B cell (primary cell): ENCODE measurements at regions not wholly inside any gene's neighbourhood (a gene's known extent, or its start where the extent isn't known, plus 50 kb on each side); places are given as distances from the start of the nearest gene placed in this dataset.

ENCODE experiments used
- ATAC-seq: fragments of 200-7000 bp; cut with Tn5 transposase; one replicate; pipeline ENCODE4 v1.10.0; 2021; ENCODE audit warnings: low read depth, mild to moderate bottlenecking, moderate number of reproducible peaks, moderate library complexity
- CTCF ChIA-PET: fragments of 350-600 bp; sonication (Branson Sonifier 250); formaldehyde crosslinking; loops from one replicate; lab custom pipeline; 2021; ENCODE audit warnings: antibody characterized with exemption, inconsistent platforms; lab: Charles Lee
- POLR2A ChIA-PET: fragments of 350-600 bp; sonication (Branson Sonifier 250); formaldehyde crosslinking; loops from one replicate; lab custom pipeline; 2021; ENCODE audit warnings: antibody characterized with exemption; lab: Charles Lee
- DNase-seq: peaks from one replicate; pipeline ENCODE4 v3.0.0; 2013
- H2AFZ ChIP-seq: 2 replicates; pipeline ENCODE4 v1.6.1; 2012; ENCODE audit warnings: mild to moderate bottlenecking, low read depth, low read length; ENCODE audit not compliant: insufficient read depth, poor library complexity, severe bottlenecking
- H3K27ac ChIP-seq, 2 donors: 1 replicate in 1 of 2; 2 replicates in 1 of 2; pipeline ENCODE4 v1.5.1; 2012 to 2013; ENCODE audit warnings: low read length in 2 of 2, mild to moderate bottlenecking in 2 of 2, moderate library complexity in 1 of 2
- H3K27me3 ChIP-seq, 4 experiments: fragments of 200-600 bp in 1 of 4; sonication (generic) in 1 of 4; replicated peaks in 1 of 4; 1 replicate in 2 of 4; 2 replicates in 2 of 4; pipeline versions ENCODE4 v1.6.1 to v1.7.0; 2013 to 2016; ENCODE audit warnings: low read length in 3 of 4, mild to moderate bottlenecking in 2 of 4, mixed read lengths in 1 of 4, moderate library complexity in 1 of 4; ENCODE audit not compliant: insufficient read depth in 4 of 4, control insufficient read depth in 3 of 4; ENCODE audit errors: control extremely low read depth in 1 of 4
- H3K36me3 ChIP-seq, 2 experiments: replicated peaks in 1 of 2; 1 replicate in 1 of 2; 2 replicates in 1 of 2; pipeline versions ENCODE4 v1.6.1 to v1.7.1; 2013; ENCODE audit warnings: low read length in 1 of 2; ENCODE audit not compliant: insufficient read depth in 2 of 2, control insufficient read depth in 1 of 2; ENCODE audit errors: control extremely low read depth in 1 of 2, extremely low read depth in 1 of 2
- H3K4me1 ChIP-seq, 2 donors: fragments of 200-600 bp in 1 of 2; sonication (generic) in 1 of 2; 1 replicate in 1 of 2; 2 replicates in 1 of 2; pipeline versions ENCODE4 v1.5.1 to v1.6.1; 2013 to 2017; ENCODE audit warnings: low read length in 2 of 2; ENCODE audit not compliant: control insufficient read depth in 2 of 2, insufficient read depth in 2 of 2
- H3K4me2 ChIP-seq: replicated peaks from 2 replicates; pipeline ENCODE3; 2012; ENCODE audit warnings: mild to moderate bottlenecking, low read depth, low read length; ENCODE audit not compliant: poor library complexity, severe bottlenecking
- H3K4me3 ChIP-seq, 5 experiments: fragments of 200-600 bp in 1 of 5; sonication (generic) in 1 of 5; 1 replicate in 3 of 5; 2 replicates in 2 of 5; pipeline versions ENCODE4 v1.5.1 to v1.7.0; 2011 to 2016; ENCODE audit warnings: low read length in 4 of 5, mild to moderate bottlenecking in 4 of 5, low read depth in 2 of 5, control low read depth in 1 of 5, moderate library complexity in 1 of 5; ENCODE audit not compliant: insufficient read depth in 1 of 5; ENCODE audit errors: control extremely low read depth in 1 of 5, extremely low read depth in 1 of 5
- H3K79me2 ChIP-seq: fragments of 200-600 bp; sonication (generic); one replicate; pipeline ENCODE4 v1.6.0; 2016; ENCODE audit warnings: low read length; ENCODE audit not compliant: control insufficient read depth, insufficient read depth
- H3K9ac ChIP-seq: fragments of 200-600 bp; sonication (generic); 2 replicates; pipeline ENCODE4 v1.6.1; 2017; ENCODE audit warnings: mild to moderate bottlenecking, low read length, moderate library complexity
- H3K9me3 ChIP-seq, 3 donors: one replicate each; pipeline versions ENCODE4 v1.6.1 to v1.7.1; 2013; ENCODE audit warnings: low read length in 2 of 3; ENCODE audit not compliant: control insufficient read depth in 2 of 3, insufficient read depth in 1 of 3; ENCODE audit errors: control extremely low read depth in 1 of 3
- H4K20me1 ChIP-seq: 2 replicates; pipeline ENCODE4 v1.6.0; 2012; ENCODE audit warnings: mild to moderate bottlenecking, low read length; ENCODE audit not compliant: insufficient read depth, control insufficient read depth, poor library complexity, severe bottlenecking
- H3K27ac Mint-ChIP-seq: one replicate; pipeline ENCODE4 v1.8.0; 2021; ENCODE audit warnings: mixed read lengths
- H3K27me3 Mint-ChIP-seq: one replicate; pipeline ENCODE4 v1.8.0; 2021; ENCODE audit warnings: mixed read lengths
- H3K4me1 Mint-ChIP-seq: one replicate; pipeline ENCODE4 v1.8.0; 2021; ENCODE audit warnings: mixed read lengths
- H3K4me3 Mint-ChIP-seq: one replicate; pipeline ENCODE4 v1.8.0; 2021; ENCODE audit warnings: mixed read lengths
- H3K9me3 Mint-ChIP-seq: one replicate; pipeline ENCODE4 v1.8.0; 2022; ENCODE audit warnings: mixed read lengths; ENCODE audit not compliant: insufficient read depth
- CTCF ChIP-seq: fragments of 200-600 bp; IDR thresholded peaks from one replicate; pipeline ENCODE4 v1.8.0; 2022; ENCODE audit warnings: antibody characterized with exemption, mild to moderate bottlenecking
- EZH2 ChIP-seq: IDR thresholded peaks from 2 replicates; pipeline ENCODE4 v1.6.1; 2012; ENCODE audit warnings: borderline replicate concordance, low read depth, mild to moderate bottlenecking, moderate library complexity, low read length; ENCODE audit not compliant: insufficient read depth, poor library complexity, severe bottlenecking
- WGBS: methylation state at CpG from one replicate; pipeline ENCODE4 v1.1.5; 2013; ENCODE audit warnings: missing lambda C conversion rate; ENCODE audit not compliant: insufficient coverage; 5-methylcytosine and 5-hydroxymethylcytosine counted together
- intact Hi-C: fragments of 100-400 bp; cut with micrococcal nuclease; formaldehyde crosslinking; loops from one replicate; pipeline ENCODE4 v1.10.0; 2022

GRCh38 chr14:76641541-76641940, 119.7 kb upstream of the VASH1 start:
- Mint-ChIP-seq H3K27ac (no peak overlapping the region), H3K4me1 (no peaks in the 10 kb centered on the region), H3K27me3 (peaks cover 19% of the 10 kb centered on the region), H3K9me3 (peaks cover 2% of the 10 kb centered on the region), H3K4me3 (no peak overlapping the region)
- TF ChIP-seq EZH2 (no peak), CTCF (no peak)
- no peaks in the 10 kb centered on the region for H3K4me1 ChIP-seq
- H3K27me3 ChIP-seq = peaks cover 0 to 10% (median 2%) of the 10 kb centered on the region in 4 experiments
- CTCF ChIA-PET = no interaction called here
- H3K9ac ChIP-seq = no peak overlapping the region
- H4K20me1 ChIP-seq = no peaks in the 10 kb centered on the region
- no peak overlapping the region for H3K4me3 ChIP-seq
- POLR2A ChIA-PET = no interaction called here
- no peaks in the 10 kb centered on the region for H3K79me2 ChIP-seq
- WGBS = 55% methylated on average over 2 of the region's 4 CpGs
- no peak overlapping the region for H3K27ac ChIP-seq
- ATAC-seq (no peak), DNase-seq (no peak)
- no peaks in the 10 kb centered on the region for H3K36me3 ChIP-seq
- peaks cover 0 to 2% (median 0%) of the 10 kb centered on the region in 3 donors for H3K9me3 ChIP-seq
- no peak overlapping the region for H3K4me2 ChIP-seq
- H2AFZ ChIP-seq = no peak overlapping the region
- intact Hi-C loops = no loop called here

- H3K9ac ChIP-seq = no peak overlapping the region
- H4K20me1 ChIP-seq = no peaks in the 10 kb centered on the region
- no peak overlapping the region for H3K4me3 Mint-ChIP-seq
- no peaks in the 10 kb centered on the region for H3K4me1 Mint-ChIP-seq
- no peak overlapping the region for H3K27ac ChIP-seq
- intact Hi-C loops = no loop called here
- H3K9me3 ChIP-seq = peaks cover 0 to 2% (median 0%) of the 10 kb centered on the region in 3 donors
- H3K27me3 ChIP-seq = peaks cover 0 to 10% (median 2%) of the 10 kb centered on the region in 4 experiments
- H2AFZ ChIP-seq = no peak overlapping the region
- no peak for TF ChIP-seq CTCF
- no peak for TF ChIP-seq EZH2
- no peak overlapping the region for H3K4me3 ChIP-seq
- no peak overlapping the region for H3K4me2 ChIP-seq
- no peaks in the 10 kb centered on the region for H3K9me3 Mint-ChIP-seq
- H3K27me3 Mint-ChIP-seq = peaks cover 24% of the 10 kb centered on the region
- ChIA-PET POLR2A (no interaction called here), CTCF (no interaction called here)
- 70% methylated on average over 5 of the region's 6 CpGs for WGBS
- H3K4me1 ChIP-seq = no peaks in the 10 kb centered on the region
- ATAC-seq (no peak), DNase-seq (no peak)
- no peak overlapping the region for H3K27ac Mint-ChIP-seq
- no peaks in the 10 kb centered on the region for H3K36me3 ChIP-seq
- no peaks in the 10 kb centered on the region for H3K79me2 ChIP-seq
These were observed 117.4 kb upstream of the VASH1 start for GRCh38 chr14:76643887-76644286.
